ENCODE measurements at regions not wholly inside any gene's neighbourhood (a gene's known extent, or its start where the extent isn't known, plus 50 kb on each side); places are given as distances from the start of the nearest gene placed in this dataset.
"Not testable (repeated sequence)": the region's sequence is repeated elsewhere in the genome, so short reads cannot be mapped to it uniquely, and the experiment has no call there.

GRCh38 chr6:5838656-5839396 is 167.9 kb downstream of the NRN1 start:
- no peak for DNase-seq (ENCODE audit: low spot score)

- DNase-seq (ENCODE audit: low spot score): no peak
These were observed 169.4 kb downstream of the NRN1 start for GRCh38 chr6:5837323-5837722.

- DNase-seq (ENCODE audit: low spot score): not testable (repeated sequence)
These were observed 170.1 kb downstream of the NRN1 start for GRCh38 chr6:5836597-5836996.

GRCh38 chr6:5833120-5833519 is 173.6 kb downstream of the NRN1 start:
- no peak for DNase-seq (ENCODE audit: low spot score)

- no peak for DNase-seq (ENCODE audit: low spot score)
These were observed 174.1 kb downstream of the NRN1 start for GRCh38 chr6:5832668-5833067.

- DNase-seq (ENCODE audit: low spot score): not testable (repeated sequence)
These were observed 175.4 kb downstream of the NRN1 start for GRCh38 chr6:5831219-5831862.

GRCh38 chr6:5828296-5828695 is 178.4 kb downstream of the NRN1 start:
- DNase-seq (ENCODE audit: low spot score): no peak

- DNase-seq (ENCODE audit: low spot score): no peak
These were observed 179.4 kb downstream of the NRN1 start for GRCh38 chr6:5827056-5827904.

- not testable (repeated sequence) for DNase-seq (ENCODE audit: low spot score)
These were observed 182.2 kb downstream of the NRN1 start for GRCh38 chr6:5824382-5824983.
